ENCODE measurements at regions not wholly inside any gene's neighbourhood (a gene's known extent, or its start where the extent isn't known, plus 50 kb on each side); places are given as distances from the start of the nearest gene placed in this dataset.

DNA sequence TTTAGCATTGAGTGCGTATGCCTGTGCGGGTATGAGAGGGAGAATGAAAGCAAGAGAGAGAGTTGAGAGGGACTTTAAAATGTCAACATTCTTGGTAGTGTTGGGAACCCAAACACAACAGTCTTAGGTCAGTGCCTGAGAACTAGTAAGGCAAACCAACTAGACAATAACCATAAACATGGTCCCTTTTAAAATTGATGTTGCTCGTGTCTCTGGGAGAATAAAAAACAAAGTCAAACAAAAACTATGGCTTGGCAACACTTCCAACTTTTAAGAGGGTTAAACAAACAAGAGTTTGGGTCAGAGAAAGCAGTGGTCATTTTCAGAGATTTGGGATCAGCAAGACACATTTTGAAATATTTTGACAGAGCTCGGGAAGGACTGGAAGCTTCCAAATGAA lies 146.7 kb upstream of the THBS1 start:
- Mint-ChIP-seq H3K9me3 (peaks cover 6% of the 10 kb centered on the region), H3K4me3 (no peak overlapping the region), H3K4me1 (ENCODE audit: unreplicated experiment) (peaks cover 16% of the 10 kb centered on the region), H3K27ac (no peak overlapping the region), H3K36me3 (no peaks in the 10 kb centered on the region), H3K27me3 (no peaks in the 10 kb centered on the region)
- TF ChIP-seq CTCF (conservative IDR thresholded peaks at IDR 0.05) = no peak
- DNase-seq (ENCODE audit: extremely low spot score, unreplicated experiment) = no peak

GRCh38 chr15:39434751-39435238 lies 146.1 kb upstream of the THBS1 start:
- H3K27me3 Mint-ChIP-seq = no peaks in the 10 kb centered on the region
- no peak for TF ChIP-seq CTCF (conservative IDR thresholded peaks at IDR 0.05)
- DNase-seq (ENCODE audit: extremely low spot score, unreplicated experiment) = no peak
- no peak overlapping the region for H3K27ac Mint-ChIP-seq
- peaks cover 6% of the 10 kb centered on the region for H3K9me3 Mint-ChIP-seq
- H3K4me1 Mint-ChIP-seq (ENCODE audit: unreplicated experiment) = peaks cover 19% of the 10 kb centered on the region
- H3K4me3 Mint-ChIP-seq = no peak overlapping the region
- no peaks in the 10 kb centered on the region for H3K36me3 Mint-ChIP-seq

- Mint-ChIP-seq H3K4me3 (no peak overlapping the region), H3K36me3 (no peaks in the 10 kb centered on the region), H3K27me3 (no peaks in the 10 kb centered on the region), H3K9me3 (peaks cover 6% of the 10 kb centered on the region), H3K4me1 (ENCODE audit: unreplicated experiment) (peaks cover 19% of the 10 kb centered on the region), H3K27ac (no peak overlapping the region)
- no peak for DNase-seq (ENCODE audit: extremely low spot score, unreplicated experiment)
- no peak for TF ChIP-seq CTCF (conservative IDR thresholded peaks at IDR 0.05)
These were observed 145.6 kb upstream of the THBS1 start for GRCh38 chr15:39435244-39435643.

DNA sequence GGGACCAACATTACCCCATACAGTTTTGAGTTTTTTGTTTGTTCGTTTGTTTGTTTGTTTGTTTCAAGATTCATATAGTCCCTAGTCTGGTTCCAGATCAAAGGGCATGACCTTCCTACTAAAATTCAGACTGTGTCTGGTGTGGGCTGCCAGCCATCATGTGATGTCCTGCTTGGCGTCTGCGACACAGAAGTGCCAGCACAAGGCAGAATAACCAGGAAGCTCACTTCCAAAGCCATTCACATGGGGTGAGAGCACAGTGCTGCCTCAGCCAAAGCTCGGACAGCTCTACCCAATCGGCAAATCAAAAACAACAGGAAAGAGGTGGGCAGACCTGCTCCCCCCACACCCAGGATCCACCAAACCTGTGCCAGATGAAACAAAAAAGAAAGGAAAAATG lies 142.6 kb upstream of the THBS1 start:
- Mint-ChIP-seq H3K9me3 (no peaks in the 10 kb centered on the region), H3K36me3 (no peaks in the 10 kb centered on the region), H3K4me3 (no peak overlapping the region), H3K27me3 (no peaks in the 10 kb centered on the region), H3K4me1 (ENCODE audit: unreplicated experiment) (peaks cover 19% of the 10 kb centered on the region), H3K27ac (no peak overlapping the region)
- DNase-seq (ENCODE audit: extremely low spot score, unreplicated experiment) = no peak
- TF ChIP-seq CTCF (conservative IDR thresholded peaks at IDR 0.05) = no peak

DNA sequence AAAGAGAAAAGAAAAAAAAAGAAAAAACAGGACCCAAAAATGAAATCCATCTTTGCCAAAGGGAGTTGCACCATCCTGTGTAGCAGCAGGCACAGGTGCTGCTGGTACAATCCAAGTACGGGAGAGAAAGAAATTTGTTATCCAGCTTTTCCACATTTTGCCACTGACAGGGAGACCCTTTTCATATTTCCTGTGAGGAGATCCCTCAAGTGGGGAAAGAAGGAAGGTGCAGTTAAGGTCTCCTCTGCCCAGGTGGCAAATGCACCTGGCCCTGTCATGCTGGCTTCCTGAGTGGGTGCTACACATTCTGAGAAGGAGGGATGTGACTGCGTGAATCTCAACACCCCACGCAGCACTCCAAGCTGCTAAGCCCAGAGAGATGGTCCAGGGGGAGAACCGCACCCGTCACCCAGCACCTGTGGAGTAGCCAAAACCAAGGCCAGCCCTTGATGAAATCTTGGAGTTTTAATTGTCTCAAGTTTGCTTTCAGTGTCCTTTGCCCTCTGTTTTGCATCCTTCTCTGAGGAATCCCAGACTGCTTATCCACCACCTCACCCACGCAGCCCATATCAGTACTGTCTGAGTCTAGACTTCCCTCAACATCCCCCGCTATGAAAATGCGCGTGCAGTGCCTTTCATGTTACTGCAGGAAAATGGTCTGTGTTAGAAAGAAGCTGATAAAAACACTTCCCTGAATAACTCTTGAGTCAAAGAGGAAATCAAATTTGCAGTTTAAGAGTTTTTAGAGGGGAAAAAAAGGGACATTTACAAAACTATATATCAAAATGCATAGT lies 141.9 kb upstream of the THBS1 start:
- Mint-ChIP-seq H3K27ac (no peak overlapping the region), H3K4me1 (ENCODE audit: unreplicated experiment) (peaks cover 12% of the 10 kb centered on the region), H3K36me3 (no peaks in the 10 kb centered on the region), H3K4me3 (no peak overlapping the region), H3K27me3 (no peaks in the 10 kb centered on the region), H3K9me3 (no peaks in the 10 kb centered on the region)
- no peak for TF ChIP-seq CTCF (conservative IDR thresholded peaks at IDR 0.05)
- DNase-seq (ENCODE audit: extremely low spot score, unreplicated experiment) = no peak
